Stomach (tissue), 8 donors: ENCODE measurements at regions not wholly inside any gene's neighbourhood (a gene's known extent, or its start where the extent isn't known, plus 50 kb on each side); places are given as distances from the start of the nearest gene placed in this dataset.

Source experiments
- DNase-seq, 2 donors: peaks; one replicate each; pipeline versions ENCODE4 v3.0.0 to v3.0.0-alpha.2; 2013 to 2019
- H3K27ac ChIP-seq, 5 donors: fragments of 200-600 bp in 4 of 5; sonication (generic) in 4 of 5; one replicate each; pipeline ENCODE4 v1.5.1; 2013 to 2019; ENCODE audit warnings: mild to moderate bottlenecking in 1 of 5, moderate library complexity in 1 of 5
- H3K27me3 ChIP-seq, 3 donors: fragments of 200-600 bp; sonication (generic); one replicate each; pipeline ENCODE4 v1.5.1; 2017 to 2019; ENCODE audit warnings: mixed run types in 1 of 3
- H3K36me3 ChIP-seq, 4 donors: fragments of 200-600 bp; sonication (generic); 1 replicate in 3 of 4; 2 replicates in 1 of 4; pipeline ENCODE4 v1.5.1; 2016 to 2019
- H3K4me1 ChIP-seq, 4 donors: fragments of 200-600 bp; sonication (generic); one replicate each; pipeline ENCODE4 v1.5.1; 2016 to 2019
- H3K4me3 ChIP-seq, 4 donors: fragments of 200-600 bp; sonication (generic) in 3 of 4; one replicate each; pipeline ENCODE4 v1.5.1; 2016 to 2019; ENCODE audit warnings: mild to moderate bottlenecking in 1 of 4
- H3K9me3 ChIP-seq, 4 donors: fragments of 200-600 bp; sonication (generic); one replicate each; pipeline ENCODE4 v1.5.1; 2016 to 2019
- CTCF ChIP-seq, 7 experiments: fragments of 450-650 bp in 4 of 7; fragments of 200-600 bp in 3 of 7; sonication (generic) in 3 of 7; IDR thresholded peaks; one replicate each; pipeline ENCODE4 v1.5.1; 2016 to 2019; ENCODE audit warnings: antibody characterized with exemption in 7 of 7, control low read depth in 2 of 7, mild to moderate bottlenecking in 1 of 7
- EP300 ChIP-seq: sonication (generic); formaldehyde crosslinking; IDR thresholded peaks from one replicate; pipeline ENCODE4 v1.6.1; 2017; ENCODE audit warnings: antibody characterized with exemption
- POLR2A ChIP-seq, 4 donors: fragments of 450-650 bp; IDR thresholded peaks; one replicate each; pipeline ENCODE4 v1.6.1; 2016; ENCODE audit warnings: antibody characterized with exemption in 4 of 4, control low read depth in 2 of 4, mild to moderate bottlenecking in 1 of 4, moderate library complexity in 1 of 4
- POLR2AphosphoS5 ChIP-seq, 3 donors: sonication (generic); formaldehyde crosslinking; IDR thresholded peaks; one replicate each; pipeline ENCODE4 v1.6.1; 2016; ENCODE audit warnings: antibody characterized with exemption in 3 of 3
- WGBS, 5 donors: extraction: QIAGEN DNeasy Blood & Tissue Kit in 3 of 5; methylation state at CpG; one replicate each; pipeline versions ENCODE4 v1.1.5 to v1.1.7; 2013 to 2018; 5-methylcytosine and 5-hydroxymethylcytosine counted together
- intact Hi-C: fragments of 100-400 bp; cut with DNase I; formaldehyde crosslinking; loops from one replicate; pipeline ENCODE4 v1.15.1; 2023; ENCODE audit warnings: low total_unique reads
- donor health status: healthy with polysubstance abuse.
- donor health status: Bipolar disorder and iron deficiency.
- donor health status: healthy.

DNA sequence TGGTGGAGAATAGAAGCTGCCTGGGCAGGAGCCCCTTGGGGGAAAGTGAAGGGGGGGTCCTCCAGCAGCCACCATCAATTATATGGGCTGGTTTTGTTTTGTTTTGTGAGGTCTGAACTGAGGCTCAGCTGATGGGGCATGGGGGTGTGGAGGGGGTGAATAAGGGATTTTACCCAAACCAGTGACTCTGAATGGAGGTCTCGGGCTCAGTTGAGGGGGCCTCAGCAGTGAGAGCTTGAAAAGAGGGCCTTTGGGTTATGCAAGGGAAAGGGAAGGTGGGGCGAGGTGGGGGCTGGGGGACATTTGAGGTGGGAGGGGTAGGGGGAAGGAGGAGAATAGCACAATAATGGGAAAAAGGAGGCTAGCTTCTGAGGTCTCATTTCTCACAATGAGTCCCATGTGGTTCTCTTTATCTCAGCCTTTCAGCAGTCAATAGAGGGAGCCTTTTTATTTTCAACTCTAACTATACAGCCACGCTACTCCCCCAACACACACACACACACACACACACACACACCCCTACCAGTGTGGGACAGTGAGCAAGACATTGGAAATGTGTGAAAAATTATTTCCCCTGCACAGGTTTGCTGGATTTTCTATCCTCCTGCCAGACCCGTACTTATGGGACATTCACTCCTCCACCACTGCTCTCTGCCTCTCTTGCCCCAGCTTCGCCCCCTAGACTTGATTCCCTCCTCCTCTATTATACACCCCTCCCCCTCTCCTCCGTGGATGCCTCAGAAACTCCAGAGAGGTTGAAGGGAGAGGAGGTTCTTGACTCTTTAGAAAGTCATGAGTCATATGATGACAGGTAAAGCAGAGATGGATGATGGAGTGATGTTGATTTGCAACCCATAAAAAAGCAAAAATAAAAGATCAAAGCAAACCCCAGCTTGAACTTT lies 96.0 kb downstream of the GTPBP8 start:
- no peak overlapping the region for H3K27ac ChIP-seq

DNA sequence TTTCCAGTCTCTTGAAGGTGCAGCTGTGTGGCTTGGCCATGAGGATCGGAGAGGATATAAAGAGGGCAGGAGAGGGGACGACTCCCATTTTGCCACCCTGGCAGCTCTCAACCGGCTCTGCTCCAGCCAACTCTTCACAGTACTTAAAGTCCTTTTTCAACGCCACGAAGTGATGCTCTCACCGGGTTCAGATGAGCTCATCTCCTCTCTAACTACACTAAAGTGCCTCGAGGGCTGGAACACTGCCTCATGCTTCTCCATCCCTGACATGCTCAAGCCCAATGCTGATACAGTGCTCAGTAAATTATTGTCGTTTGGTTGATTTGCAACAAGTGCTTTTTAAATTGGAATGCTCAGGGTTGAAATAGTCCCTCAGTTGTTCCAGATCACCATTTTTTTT lies 97.8 kb downstream of the GTPBP8 start:
- H3K4me1 ChIP-seq = no peaks in the 10 kb centered on the region
- intact Hi-C loops = no loop called here
- H3K4me3 ChIP-seq = no peak overlapping the region
- 84 to 92% (median 88%) methylated on average over 8 of the region's 8 CpGs for WGBS, 5 donors
- no peak overlapping the region for H3K27ac ChIP-seq
- H3K9me3 ChIP-seq = no peaks in the 10 kb centered on the region
- no peaks in the 10 kb centered on the region for H3K27me3 ChIP-seq
- no peaks in the 10 kb centered on the region for H3K36me3 ChIP-seq
- TF ChIP-seq POLR2A (IDR thresholded peaks at IDR 0.05) (no peak), EP300 (no peak), POLR2AphosphoS5 (IDR thresholded peaks at IDR 0.05) (no peak), CTCF (IDR thresholded peaks at IDR 0.05) (no peak)
- DNase-seq = no peak

More for the DNA sequence above, 96.0 kb downstream of the GTPBP8 start:
- no peaks in the 10 kb centered on the region for H3K36me3 ChIP-seq
- H3K27me3 ChIP-seq = no peaks in the 10 kb centered on the region
- DNase-seq = peak in 1 of 2 donors; percentile 30
- no peak overlapping the region for H3K4me3 ChIP-seq
- WGBS, 5 donors = 56 to 66% (median 64%) methylated on average over 6 of the region's 6 CpGs
- no peaks in the 10 kb centered on the region for H3K9me3 ChIP-seq
- H3K4me1 ChIP-seq = no peaks in the 10 kb centered on the region
- intact Hi-C loops = no loop called here
- TF ChIP-seq EP300 (no peak), CTCF (IDR thresholded peaks at IDR 0.05) (no peak), POLR2AphosphoS5 (IDR thresholded peaks at IDR 0.05) (no peak), POLR2A (IDR thresholded peaks at IDR 0.05) (no peak)

GRCh38 chr3:113091417-113091816 lies 100.6 kb downstream of the GTPBP8 start:
- H3K36me3 ChIP-seq = no peaks in the 10 kb centered on the region
- no peak overlapping the region for H3K27ac ChIP-seq
- WGBS, 5 donors = 61 to 91% (median 75%) methylated on average over 1 of the region's 1 CpG
- DNase-seq = no peak
- intact Hi-C loops = no loop called here
- H3K4me1 ChIP-seq = no peaks in the 10 kb centered on the region
- no peaks in the 10 kb centered on the region for H3K27me3 ChIP-seq
- TF ChIP-seq POLR2AphosphoS5 (IDR thresholded peaks at IDR 0.05) (no peak), CTCF (IDR thresholded peaks at IDR 0.05) (no peak), POLR2A (IDR thresholded peaks at IDR 0.05) (no peak), EP300 (no peak)
- no peak overlapping the region for H3K4me3 ChIP-seq
- H3K9me3 ChIP-seq = no peaks in the 10 kb centered on the region

DNA sequence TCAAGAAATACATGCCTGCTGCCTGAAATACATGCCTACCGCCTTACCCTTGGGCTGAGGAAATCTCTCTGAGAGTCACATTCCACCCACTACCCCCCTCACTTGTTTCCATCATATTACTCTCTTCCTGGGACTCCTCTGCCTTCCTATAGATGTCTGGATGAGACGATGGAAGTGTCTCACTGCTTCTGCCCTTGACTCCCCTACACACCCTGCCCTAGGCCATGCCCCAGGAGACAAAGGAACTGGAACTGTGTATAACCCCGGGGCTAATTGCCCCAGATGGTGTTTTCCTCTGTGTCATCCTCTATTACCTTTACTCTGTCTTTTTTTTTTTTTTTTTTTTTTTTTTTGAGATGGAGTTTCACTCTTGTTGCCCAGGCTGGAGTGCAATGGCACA lies 102.0 kb downstream of the GTPBP8 start:
- no peak overlapping the region for H3K4me3 ChIP-seq
- H3K36me3 ChIP-seq = no peaks in the 10 kb centered on the region
- H3K27me3 ChIP-seq = no peaks in the 10 kb centered on the region
- 86 to 94% (median 87%) methylated on average over 3 of the region's 3 CpGs for WGBS, 5 donors
- TF ChIP-seq EP300 = no peak
- TF ChIP-seq CTCF (IDR thresholded peaks at IDR 0.05) = no peak
- no peak for TF ChIP-seq POLR2AphosphoS5 (IDR thresholded peaks at IDR 0.05)
- no peak for TF ChIP-seq POLR2A (IDR thresholded peaks at IDR 0.05)
- no peak overlapping the region for H3K27ac ChIP-seq
- no peaks in the 10 kb centered on the region for H3K4me1 ChIP-seq
- H3K9me3 ChIP-seq = no peaks in the 10 kb centered on the region
- no peak for DNase-seq
- intact Hi-C loops = no loop called here
